ENCODE measurements at regions not wholly inside any gene's neighbourhood (a gene's known extent, or its start where the extent isn't known, plus 50 kb on each side); places are given as distances from the start of the nearest gene placed in this dataset.

DNA sequence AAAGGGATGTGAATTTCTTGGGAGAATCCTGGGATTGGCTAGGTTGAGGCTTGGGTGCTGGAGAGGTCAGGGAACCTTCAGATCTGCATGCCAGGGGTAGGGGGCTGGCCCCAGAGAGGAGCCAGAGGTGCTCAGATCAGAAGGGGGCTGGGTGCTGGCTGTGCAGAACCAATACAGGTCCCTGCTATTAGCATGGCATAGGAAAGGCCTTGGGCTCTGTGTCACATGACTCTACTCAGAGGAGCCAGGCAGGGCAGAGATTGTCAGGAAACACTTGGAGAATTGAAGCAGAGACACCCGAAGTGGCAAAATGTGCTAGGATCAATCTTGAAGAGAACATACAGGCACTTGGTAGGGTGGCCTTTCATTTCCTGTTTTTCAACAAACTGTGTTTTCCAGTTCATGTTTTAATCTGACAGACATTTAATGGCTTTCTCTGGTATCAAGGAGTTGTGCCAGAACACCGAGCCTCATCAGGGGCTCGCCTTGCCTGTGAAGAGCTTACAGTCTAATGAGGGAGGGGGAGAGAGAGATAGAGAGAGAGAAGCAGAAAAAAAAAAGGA, 498.9 kb downstream of the RPS24 start:
- in situ Hi-C loops (cut with MboI; ENCODE audit: low sequenced_read_pairs, unreplicated experiment), result no loop called here
- TF ChIP-seq, protein P1, sequence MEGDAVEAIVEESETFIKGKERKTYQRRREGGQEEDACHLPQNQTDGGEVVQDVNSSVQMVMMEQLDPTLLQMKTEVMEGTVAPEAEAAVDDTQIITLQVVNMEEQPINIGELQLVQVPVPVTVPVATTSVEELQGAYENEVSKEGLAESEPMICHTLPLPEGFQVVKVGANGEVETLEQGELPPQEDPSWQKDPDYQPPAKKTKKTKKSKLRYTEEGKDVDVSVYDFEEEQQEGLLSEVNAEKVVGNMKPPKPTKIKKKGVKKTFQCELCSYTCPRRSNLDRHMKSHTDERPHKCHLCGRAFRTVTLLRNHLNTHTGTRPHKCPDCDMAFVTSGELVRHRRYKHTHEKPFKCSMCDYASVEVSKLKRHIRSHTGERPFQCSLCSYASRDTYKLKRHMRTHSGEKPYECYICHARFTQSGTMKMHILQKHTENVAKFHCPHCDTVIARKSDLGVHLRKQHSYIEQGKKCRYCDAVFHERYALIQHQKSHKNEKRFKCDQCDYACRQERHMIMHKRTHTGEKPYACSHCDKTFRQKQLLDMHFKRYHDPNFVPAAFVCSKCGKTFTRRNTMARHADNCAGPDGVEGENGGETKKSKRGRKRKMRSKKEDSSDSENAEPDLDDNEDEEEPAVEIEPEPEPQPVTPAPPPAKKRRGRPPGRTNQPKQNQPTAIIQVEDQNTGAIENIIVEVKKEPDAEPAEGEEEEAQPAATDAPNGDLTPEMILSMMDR (IDR thresholded peaks at IDR 0.05; ENCODE audit: borderline replicate concordance, control extremely low read depth, extremely low read depth, insufficient read depth, missing control alignments), result no peak
- no peak for DNase-seq (ENCODE audit: low spot score)

GRCh38 chr10:78533098-78533497, 499.4 kb downstream of the RPS24 start:
- in situ Hi-C loops (cut with MboI; ENCODE audit: low sequenced_read_pairs, unreplicated experiment), result no loop called here
- TF ChIP-seq, protein P1 (IDR thresholded peaks at IDR 0.05; ENCODE audit: borderline replicate concordance, control extremely low read depth, extremely low read depth, insufficient read depth, missing control alignments), result no peak
- no peak for DNase-seq (ENCODE audit: low spot score)

DNA sequence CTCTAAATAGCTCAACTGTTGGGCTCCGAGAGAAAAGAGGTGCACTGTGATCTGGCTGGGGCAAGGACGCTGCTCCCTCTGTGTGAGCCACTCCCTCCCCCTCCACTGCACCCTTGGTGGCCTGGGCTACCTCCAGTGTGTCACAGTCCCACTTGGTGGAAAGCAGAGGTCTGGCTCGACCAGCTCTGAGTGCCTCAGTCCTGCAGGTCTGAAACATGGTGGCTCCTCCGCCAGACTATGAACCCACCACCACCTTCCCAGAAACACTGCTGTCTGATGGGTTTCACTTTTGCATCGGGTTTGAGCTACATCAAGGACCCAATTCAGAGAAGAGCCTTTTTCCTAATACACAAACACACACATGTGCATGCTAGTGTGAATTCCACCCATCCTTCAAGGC, 500.1 kb downstream of the RPS24 start:
- TF ChIP-seq, protein P1 (IDR thresholded peaks at IDR 0.05; ENCODE audit: borderline replicate concordance, control extremely low read depth, extremely low read depth, insufficient read depth, missing control alignments), result no peak
- in situ Hi-C loops (cut with MboI; ENCODE audit: low sequenced_read_pairs, unreplicated experiment), result no loop called here
- no peak for DNase-seq (ENCODE audit: low spot score)

- in situ Hi-C loops (cut with MboI; ENCODE audit: low sequenced_read_pairs, unreplicated experiment), result no loop called here
- TF ChIP-seq, protein P1 (IDR thresholded peaks at IDR 0.05; ENCODE audit: borderline replicate concordance, control extremely low read depth, extremely low read depth, insufficient read depth, missing control alignments), result no peak
- no peak for DNase-seq (ENCODE audit: low spot score)
Observed at GRCh38 chr10:78535716-78536218, 502.1 kb downstream of the RPS24 start.

GRCh38 chr10:78537018-78537417, 503.4 kb downstream of the RPS24 start:
- in situ Hi-C loops (cut with MboI; ENCODE audit: low sequenced_read_pairs, unreplicated experiment), result no loop called here
- no peak for DNase-seq (ENCODE audit: low spot score)
- TF ChIP-seq, protein P1 (IDR thresholded peaks at IDR 0.05; ENCODE audit: borderline replicate concordance, control extremely low read depth, extremely low read depth, insufficient read depth, missing control alignments), result no peak

GRCh38 chr10:78539247-78539766, 505.6 kb downstream of the RPS24 start:
- no peak for DNase-seq (ENCODE audit: low spot score)
- in situ Hi-C loops (cut with MboI; ENCODE audit: low sequenced_read_pairs, unreplicated experiment), result no loop called here
- TF ChIP-seq, protein P1 (IDR thresholded peaks at IDR 0.05; ENCODE audit: borderline replicate concordance, control extremely low read depth, extremely low read depth, insufficient read depth, missing control alignments), result no peak

Measured in GM13976 (cell line).